Ecto neural progenitor cell (in vitro differentiated cells): ENCODE measurements at regions not wholly inside any gene's neighbourhood (a gene's known extent, or its start where the extent isn't known, plus 50 kb on each side); places are given as distances from the start of the nearest gene placed in this dataset.

Experiments used
- DNase-seq: peaks from one replicate; pipeline ENCODE4 v3.0.0-alpha.2; 2018; ENCODE audit warnings: low spot score

DNA sequence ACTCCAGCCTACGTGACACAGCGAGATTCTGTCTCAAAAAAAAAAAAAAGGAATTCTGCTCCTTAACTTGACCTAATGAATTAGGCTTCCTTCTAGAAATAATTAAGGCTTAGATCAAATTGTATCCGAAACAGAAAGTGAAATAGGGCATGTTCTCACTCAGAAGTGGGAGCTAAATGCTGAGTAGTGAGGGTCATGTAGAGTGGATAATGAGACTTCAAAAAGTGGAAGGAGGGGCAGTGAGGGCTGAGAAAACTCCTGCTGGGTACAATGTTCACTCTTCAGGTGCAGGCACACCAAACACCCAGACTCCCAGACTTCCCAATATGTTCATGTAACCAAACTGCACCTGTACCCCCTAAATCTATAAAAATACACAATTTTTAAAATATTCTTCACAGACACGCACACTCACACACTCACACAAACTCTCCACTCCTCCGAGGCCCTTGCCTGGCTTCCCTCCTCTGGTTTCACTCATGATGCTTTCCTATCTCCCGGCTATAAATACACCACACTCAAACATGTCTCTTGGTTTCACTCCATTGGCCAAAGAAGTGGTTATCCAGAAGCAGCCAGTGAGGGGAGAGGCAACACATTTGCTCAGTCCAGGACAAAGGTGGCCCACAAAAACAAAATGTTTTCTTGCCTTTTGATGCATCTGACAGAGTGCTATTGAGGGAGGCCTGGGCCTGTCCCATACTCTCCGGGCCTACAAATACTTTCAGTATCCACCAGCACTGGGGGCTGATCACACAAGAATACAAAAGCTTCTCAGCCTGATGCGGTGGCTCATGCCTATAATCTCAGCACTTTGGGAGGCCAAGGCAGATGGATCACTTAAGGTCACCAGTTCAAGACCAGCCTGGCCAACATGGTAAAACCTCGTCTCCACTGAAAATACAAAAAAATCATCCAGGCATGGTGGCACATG lies 249.2 kb downstream of the TOMM20 start:
- no peak for DNase-seq

DNA sequence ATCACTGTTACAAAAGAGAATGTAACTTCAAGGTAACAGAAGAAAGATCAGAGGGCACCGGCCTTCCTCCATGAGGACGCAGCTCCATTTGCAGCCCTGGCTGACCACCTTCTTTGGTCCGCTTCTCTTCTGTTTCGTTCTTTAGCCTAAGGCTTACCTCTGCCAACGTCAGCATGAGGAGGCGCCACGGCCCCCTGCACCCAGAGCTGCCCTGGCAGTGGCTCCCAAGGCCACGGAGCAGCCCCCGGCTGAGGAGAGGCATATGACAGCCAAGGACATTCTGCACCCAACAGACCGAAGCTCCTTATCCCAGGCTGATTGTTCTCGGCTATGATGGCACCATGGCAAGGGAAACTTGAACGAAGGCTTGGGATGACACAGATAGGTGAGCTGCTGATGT lies 250.3 kb downstream of the TOMM20 start:
- DNase-seq, result no peak

DNA sequence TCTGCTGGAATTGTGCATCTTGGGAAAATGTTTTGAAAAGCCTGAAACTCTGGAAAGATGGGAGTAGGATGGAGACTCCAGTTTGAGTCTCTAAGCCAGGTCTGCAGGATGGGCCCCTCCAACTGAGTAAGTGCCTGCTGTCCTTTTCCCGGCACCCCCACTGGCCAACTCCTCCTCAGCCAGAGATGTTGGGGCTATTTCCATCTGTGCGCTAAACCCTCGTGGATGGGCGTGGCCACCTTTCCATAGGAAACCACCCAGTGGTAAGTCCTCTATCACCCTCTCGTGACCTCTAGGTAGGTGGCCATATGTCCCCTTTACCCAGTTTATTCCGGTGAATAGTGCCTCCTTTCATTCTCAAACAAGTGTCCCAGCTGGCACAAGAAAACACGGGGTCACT lies 250.9 kb downstream of the TOMM20 start:
- no peak for DNase-seq

DNA sequence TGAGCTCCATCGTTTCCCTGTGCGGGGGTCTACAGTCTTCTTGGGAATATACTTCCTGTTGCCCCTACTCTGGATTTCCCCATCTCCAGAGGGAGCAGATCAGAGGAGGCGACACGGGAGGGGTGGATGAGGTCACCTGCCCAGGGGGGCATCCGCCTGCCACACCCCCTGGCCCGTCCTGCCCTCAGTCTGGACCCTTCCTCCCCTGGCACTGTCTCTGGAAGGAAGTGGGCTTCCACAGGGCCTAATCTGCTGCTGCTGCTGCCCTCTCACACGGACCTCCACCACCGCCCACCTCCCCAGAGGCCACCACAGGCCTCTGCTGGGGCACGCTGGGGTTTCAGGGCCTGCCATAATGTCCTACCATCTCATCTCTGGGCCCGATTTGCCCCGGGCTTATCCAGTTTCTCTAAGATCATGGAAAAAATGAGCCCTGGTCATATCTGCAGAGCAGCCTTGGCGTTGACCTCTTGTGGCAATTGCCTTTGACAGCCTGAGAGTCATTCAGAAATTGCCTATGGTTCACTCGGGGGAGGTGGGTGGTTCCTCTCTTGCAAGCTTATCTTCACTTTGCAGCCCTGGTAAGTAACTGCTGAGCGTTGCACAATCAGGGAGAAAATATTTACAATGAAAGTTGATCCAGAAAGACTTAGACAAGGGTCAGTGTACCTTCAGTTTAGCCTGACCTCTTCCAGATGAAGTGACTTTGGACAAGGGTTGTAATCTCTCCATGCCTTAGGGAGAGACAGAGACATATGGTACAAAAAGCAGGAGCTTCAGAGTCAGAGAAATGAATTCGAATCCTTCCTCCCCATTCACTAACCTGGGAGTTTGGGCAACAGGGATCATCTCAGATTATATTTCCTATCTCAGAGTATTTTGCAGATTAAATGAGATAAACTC lies 252.4 kb downstream of the TOMM20 start:
- no peak for DNase-seq

DNA sequence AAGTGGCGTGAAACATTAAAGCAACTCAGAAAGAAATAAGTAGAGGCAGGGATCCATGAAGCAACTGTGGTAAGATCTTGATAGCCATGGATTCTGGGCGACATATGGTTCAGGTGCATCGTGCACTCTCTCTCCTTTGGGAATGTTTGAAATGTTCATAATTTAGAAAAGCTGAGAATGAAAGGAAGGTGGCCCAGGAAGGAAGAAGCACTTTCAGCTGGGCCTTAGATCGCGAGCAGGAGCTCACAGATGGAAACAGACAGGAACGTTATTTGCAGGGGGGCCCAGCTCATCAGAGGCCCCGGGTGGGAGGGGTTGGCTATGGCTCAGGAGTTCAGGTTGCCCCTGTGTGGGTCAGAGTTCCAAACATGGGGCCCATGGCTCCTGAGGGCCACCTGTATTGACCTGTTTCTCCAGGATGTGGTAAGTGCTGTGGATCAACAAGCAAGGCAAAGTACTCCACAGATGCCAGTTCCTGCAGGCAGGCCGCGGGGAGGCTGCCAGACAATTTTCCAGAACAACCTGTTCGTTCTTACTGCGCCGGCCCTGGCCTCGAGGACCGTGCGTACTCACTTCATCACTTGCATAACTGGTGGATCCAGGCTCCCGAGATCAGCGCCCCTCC lies 253.2 kb downstream of the TOMM20 start:
- no peak for DNase-seq

DNA sequence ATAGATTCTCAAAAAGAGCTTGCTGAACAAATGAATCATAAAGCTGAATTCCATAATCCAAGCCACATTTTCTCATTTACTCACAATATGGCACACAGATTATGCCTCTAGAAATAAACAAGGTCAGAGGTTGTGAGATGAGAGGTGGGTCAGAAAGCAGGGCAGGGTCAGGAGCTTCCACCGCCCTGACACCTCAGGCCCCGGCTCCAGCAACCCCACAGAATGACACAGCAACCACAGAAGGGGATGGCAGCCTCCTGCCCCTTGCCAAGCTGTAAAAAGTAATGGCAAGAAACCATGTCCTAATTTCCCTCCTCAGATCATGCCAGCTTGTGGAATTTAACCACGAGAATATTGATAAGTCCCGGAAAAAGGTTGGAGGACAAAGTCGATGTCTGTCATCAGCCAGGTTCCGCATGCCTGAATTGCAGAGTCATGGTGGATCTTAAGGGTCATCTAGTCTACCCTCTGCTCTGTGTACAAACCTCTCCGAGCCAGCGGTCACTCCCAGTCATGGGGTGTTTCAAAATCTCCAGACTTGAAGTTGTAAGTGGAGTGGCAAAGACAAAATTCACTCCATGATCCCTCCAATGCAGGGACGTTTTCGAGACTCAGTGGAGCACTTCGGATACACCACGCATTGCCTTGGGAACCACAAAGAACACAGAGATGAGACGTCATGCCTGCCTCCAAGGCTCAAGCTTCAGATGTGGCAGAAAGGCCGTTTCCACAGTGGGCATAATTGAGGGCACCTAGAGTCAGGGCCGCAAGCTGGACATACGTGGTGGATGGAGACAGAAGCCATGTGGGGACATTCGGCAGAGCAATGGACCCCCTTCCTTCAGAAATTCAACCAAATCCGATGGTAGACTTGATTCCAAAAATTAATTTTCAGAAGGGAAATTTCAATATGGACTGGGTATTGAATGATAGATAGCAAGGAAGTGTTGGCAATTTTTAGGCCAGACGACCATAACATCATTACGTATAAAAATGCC lies 254.0 kb downstream of the TOMM20 start:
- no peak for DNase-seq

DNA sequence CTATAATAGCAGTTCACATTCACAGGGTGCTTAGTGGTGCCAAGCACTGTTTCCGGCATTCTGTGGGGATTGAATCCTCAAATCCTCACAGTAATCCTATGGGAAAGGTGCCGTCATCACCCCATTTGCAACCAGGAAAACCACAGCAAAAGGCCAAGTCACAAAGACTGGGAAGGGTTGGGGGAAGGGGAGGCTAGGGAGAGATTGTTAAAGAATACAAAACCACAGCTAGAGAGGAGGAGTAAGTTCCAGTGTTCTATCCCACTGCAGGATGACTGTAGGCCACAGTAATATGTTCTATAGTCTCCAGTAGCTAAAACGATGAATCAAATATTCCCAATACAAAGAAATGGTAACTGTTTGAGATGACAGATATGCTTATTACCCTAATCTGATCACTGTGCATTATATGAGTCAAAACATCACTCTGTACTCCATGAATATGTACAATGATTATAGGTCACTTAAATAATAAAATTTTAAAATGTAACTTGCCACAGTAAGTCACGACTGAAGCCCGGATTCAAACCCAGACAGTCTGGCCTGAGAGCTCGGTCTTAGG lies 256.8 kb downstream of the TOMM20 start:
- no peak for DNase-seq

DNA sequence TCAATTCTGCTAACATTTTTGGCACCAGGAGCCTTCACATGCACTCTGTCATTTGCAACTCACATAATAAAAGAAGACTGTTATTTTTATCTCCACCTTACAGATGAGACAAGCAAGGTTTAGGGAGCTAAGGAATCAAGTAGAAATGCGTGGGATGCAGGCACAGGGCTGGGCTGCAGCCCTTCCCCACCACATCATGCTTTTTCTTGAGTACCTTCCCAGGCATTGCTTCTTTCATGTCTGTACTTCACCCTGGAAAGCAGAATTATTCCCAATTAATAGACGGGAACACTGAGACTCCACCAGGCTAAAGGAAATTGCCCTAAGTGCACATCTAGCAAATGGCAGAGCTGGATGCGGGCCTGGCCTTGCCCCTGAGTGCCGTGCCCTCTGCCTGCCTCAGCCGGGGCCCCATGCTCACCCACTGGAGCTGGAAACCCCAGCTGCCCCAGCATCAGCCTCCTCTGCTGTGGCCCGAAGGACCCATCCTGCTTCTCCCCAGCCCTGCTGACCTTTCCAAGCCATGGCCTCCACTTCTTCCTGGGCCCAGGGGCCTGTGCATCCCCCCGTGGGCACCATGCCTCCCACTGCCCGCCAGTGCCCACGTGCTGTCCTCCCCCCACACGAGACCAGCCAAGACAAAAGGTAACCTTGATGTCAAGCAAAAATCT lies 257.5 kb downstream of the TOMM20 start:
- DNase-seq, result no peak

DNA sequence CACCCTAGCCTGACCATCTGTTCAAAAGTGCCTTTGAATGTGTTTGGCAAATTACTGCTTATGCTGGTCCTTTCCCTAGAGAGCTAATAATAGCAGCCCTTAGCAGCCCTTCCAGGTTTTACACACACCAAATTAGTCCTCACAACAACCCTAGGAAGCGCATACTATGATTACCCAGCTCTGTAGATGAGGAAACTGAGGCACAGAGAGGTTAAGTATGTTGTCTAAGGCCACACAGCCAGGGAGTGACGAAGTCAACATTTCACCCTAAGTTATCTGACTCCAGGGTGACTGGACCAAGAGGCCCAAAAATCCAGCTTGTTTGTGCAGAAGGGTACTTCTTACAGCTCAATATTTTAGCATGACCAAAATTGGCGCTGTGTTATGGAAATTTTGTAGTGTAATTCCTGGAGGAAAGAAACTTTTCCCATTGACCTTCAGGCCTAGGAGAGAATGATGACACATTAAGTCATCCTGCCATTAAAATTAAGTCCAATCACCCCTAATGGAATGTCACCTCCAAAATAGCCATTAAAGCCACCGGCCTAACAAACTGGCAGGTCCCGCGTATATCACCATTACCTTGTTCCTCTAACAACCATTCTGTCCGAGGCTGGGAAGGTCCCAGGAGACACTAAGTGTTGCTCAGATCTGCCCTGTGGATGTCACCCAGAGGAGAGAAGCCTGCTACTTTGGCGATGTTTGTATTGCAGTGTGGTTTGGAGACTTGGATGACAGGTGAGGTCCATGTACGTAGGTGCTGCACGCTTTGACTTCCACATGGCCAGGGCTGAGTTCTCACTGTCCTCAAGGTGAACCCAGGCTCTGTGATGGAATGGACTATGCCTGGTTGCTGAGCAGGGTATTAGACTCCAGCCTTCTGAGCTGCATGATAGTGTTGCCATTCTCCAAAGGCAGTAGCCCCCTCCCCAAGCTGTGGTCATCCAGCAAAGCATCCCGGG lies 258.3 kb downstream of the TOMM20 start:
- no peak for DNase-seq

DNA sequence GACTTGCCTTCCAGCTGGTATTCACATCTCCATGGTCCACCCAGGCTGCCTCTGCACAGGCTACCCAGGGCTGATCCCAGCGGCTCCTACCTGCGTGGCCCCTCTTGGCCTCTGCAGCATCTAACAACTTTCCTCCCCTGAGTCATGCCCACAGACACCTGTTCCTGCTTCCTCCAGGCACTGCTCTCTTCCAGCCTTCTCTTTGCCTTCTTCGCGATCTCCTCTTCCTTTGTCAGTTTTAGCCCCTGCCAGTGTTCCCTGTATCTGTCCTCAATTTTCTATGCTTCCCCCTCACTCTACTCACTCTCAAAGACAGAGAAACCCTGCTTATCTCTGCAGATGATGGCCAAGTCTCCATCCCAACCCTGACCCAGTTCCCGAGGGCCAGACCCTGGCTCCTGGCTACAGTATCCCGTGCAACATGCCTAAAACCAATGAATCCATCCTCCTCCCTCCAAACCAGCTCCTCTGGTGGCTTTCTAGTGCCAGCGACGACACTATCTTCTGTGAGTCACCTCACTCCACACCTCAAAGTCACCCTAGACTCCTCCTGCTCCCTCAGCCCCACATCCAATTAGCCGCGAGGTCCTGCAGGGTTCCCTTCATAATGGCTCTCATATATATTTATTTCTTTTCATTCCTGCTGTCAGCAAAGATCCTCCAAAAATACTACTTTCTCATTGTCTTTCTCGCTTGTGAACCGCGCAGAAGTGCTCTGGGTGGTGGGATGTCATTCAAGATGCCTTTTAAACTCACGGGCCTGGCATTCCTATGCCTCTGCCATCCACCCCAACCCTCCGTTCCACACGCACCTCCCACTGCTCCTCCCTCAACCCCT lies 259.2 kb downstream of the TOMM20 start:
- DNase-seq, result no peak

DNA sequence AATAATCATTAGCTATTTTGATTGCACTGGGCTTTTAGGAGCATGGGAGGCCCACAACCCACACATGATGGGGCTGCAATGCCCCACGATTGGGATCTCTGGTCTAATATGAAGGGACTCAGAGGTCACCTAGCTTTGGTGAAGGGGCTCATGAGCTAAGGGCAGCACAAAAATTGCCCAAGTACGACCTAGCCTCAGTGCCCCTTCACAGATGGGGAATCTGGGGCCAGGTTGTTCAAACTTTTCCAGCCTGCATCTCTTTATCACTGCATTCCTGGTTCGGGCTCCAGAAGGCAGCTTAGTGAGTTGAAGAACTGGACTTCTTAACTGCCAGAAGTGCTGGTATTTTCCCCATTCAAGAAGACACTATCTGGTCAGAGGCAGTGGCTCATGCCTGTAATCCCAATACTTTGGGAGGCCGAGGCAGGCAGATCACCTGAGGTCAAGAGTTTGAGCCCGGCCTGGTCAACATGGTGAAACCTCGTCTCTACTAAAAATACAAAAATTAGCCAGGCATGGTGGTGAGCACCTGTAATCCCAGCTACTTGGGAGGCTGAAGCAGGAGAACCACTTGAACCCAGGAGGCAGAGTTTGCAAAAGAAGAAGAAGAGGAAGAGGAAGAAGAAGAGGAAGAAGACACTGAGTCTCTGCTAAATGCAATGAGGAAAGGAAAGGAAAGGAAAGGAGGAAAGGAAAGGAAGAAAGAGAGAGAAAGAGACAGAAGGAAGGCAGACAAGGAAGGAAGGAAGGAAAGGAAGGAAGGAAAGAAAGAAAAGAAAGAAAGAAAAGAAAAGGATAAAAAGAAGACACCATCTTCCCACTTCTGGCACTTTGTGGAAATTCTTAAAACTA lies 258.5 kb upstream of the IRF2BP2 start:
- no peak for DNase-seq

DNA sequence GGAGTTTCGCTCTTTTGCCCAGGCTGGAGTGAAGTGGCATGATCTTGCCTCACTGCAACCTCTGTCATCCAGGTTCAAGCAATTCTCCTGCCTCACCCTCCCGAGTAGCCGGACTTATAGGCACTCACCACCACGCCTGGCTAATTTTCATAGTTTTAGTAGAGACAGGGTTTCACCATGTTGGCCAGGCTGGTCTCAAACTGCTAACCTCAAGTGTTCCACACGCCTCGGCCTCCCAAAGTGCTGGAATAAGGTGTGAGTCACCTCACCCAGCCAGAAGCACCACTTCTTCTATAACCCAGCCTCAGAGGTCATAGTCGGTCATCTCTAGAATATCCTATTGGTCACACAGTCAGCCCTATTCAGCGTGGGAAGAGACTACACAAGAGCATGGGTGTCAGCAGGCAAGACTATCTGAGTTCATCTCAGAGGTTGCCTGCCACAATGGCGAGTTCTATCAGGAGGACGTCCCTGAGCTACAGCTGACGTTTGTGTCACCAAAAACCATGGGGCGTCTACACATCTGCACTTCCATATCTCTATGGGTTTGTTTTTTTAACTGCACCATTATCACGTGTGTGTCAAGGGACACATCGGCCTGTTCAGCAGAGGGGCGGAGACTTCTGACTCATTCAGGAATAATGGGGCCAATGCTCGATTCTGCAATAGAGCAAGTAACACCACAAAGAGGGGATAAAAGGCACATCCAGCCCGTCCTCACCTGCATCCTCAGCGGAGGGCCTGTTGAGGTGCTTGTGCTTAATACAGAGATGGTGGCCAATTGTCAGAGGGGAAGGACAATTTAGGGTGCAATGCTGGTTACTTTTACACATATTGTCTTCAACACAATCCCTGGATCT lies 256.3 kb upstream of the IRF2BP2 start:
- no peak for DNase-seq

DNA sequence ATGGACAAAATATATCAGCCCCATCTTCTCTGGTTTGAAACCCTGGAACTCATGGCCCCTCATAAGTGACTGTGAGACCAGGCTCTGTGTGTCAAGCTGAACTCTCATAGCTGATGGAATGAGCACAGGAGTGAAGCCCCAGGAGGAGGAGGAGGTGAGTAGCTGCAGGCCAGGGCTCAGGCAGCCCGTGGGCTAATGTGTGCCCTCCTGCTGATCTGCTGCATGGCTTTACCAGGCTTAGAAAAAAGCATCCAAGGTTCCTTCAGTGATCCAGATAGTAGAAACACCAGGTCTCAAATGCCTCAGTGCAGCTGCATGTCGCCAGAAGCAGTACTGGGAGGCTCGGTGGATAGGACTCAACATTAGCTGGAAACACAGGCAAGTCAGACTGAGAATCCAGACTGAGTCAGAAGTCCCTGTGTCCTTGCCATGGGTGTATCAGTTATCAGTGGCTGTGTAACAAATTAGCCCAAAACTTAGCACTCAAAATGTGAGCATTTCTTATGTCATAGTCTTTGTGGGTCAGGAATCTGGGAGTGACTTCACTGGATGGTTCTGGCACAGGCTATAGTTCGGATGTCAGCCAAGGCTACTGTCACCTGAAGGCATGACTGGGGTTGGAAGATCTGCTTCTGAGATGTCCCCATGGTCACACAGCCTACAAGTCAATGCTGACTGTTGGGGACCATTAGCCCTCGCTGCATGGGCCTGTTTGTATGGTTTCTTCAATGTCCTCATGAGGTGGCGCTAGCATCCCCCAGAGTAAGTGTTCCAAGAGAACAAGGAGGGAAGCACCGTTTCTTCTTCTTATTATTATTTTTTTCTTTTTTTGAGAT lies 255.4 kb upstream of the IRF2BP2 start:
- no peak for DNase-seq

DNA sequence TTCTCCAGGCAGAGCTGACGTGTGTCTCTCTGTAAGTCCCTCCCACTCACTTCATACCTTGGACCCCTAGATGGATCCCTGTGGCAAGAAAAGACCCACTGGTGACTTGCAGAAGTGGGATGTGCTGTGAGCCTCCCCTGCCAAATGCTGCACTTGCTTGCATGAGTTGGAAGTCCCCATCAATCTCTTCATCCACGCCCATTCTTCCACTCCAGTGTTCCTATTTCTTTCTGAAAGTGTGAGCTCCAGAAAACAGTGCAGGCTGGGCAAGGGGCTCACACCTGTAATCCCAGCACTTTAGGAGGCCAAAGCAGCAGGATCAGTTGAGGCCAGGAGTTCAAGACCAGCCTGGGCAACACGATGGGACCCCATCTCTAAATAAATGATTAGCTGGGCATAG lies 254.1 kb upstream of the IRF2BP2 start:
- DNase-seq, result no peak

DNA sequence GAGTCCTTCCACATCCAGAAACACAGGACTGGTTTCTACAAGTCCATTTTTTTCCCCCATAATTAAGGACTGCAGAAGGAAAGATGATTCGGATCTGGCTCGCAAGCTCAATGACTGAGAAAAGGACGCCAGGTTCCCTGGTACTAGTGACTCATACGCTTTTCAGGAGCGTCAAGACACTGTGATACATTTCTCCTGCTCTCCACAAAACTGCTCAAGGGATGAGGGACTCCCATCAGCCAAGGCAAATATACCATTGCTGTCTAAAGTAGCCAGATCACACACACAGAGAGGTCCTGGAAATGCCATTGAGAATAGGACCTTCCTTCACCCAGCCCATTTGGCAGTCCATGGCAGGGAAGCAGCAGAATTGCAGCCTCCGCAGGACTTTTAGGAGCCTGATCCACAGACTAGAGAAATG lies 253.6 kb upstream of the IRF2BP2 start:
- no peak for DNase-seq
